AG09309 (cell line): ENCODE measurements at regions not wholly inside any gene's neighbourhood (a gene's known extent, or its start where the extent isn't known, plus 50 kb on each side); places are given as distances from the start of the nearest gene placed in this dataset.

Source experiments
- DNase-seq: peaks from one replicate; pipeline ENCODE4 v3.0.0-alpha.2; 2010; ENCODE audit warnings: low read depth
- H3K4me3 ChIP-seq: 2 replicates; pipeline ENCODE4 v1.5.1; 2011; ENCODE audit warnings: mild to moderate bottlenecking, low read depth, low read length, moderate library complexity; ENCODE audit not compliant: control insufficient read depth
- TF ChIP-seq, protein P1 (sequence below): IDR thresholded peaks from 2 replicates; pipeline ENCODE4 v1.5.1; 2011; ENCODE audit warnings: mild to moderate bottlenecking, low read depth, low read length, inconsistent platforms; ENCODE audit not compliant: insufficient read depth, control insufficient read depth; ENCODE audit errors: missing control alignments

GRCh38 chr20:12702312-12702711, 306.5 kb upstream of the SPTLC3 start:
- no peak overlapping the region for H3K4me3 ChIP-seq
- no peak for DNase-seq
- TF ChIP-seq, protein P1, sequence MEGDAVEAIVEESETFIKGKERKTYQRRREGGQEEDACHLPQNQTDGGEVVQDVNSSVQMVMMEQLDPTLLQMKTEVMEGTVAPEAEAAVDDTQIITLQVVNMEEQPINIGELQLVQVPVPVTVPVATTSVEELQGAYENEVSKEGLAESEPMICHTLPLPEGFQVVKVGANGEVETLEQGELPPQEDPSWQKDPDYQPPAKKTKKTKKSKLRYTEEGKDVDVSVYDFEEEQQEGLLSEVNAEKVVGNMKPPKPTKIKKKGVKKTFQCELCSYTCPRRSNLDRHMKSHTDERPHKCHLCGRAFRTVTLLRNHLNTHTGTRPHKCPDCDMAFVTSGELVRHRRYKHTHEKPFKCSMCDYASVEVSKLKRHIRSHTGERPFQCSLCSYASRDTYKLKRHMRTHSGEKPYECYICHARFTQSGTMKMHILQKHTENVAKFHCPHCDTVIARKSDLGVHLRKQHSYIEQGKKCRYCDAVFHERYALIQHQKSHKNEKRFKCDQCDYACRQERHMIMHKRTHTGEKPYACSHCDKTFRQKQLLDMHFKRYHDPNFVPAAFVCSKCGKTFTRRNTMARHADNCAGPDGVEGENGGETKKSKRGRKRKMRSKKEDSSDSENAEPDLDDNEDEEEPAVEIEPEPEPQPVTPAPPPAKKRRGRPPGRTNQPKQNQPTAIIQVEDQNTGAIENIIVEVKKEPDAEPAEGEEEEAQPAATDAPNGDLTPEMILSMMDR = no peak

- no peak overlapping the region for H3K4me3 ChIP-seq
- TF ChIP-seq, protein P1 = no peak
- no peak for DNase-seq
These were observed 293.4 kb upstream of the SPTLC3 start for GRCh38 chr20:12715371-12715770.

DNA sequence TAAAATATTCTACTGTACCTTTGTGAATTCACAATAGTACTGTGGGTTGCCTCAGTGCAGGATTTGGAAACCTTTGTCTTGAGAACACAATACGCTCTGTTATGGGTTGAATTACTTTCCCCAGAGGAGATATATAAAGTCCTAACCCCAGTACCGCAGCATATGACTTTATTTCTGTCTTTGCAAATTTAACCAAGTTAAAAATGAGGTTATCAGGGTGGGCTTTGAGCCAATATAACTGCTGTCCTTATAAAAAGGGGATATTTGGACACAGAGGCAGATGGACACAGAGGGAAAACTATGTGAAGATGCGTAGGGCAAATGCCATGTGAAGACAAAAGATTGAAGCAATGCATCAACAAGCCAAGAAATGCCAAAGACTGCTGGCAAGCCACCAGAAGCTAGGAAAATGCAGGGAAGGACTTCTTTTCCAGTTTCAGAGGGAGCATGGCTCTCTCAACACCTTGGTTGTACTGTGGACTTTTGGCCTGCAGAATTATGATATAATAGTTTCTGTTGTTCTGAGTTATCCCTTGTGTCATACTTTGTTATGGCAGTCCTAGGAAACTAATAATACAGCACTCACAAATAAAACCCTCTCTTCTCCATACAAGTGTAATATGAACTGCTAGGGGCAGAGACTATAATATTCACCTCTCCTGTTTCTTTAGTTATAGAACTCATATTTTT, 292.6 kb upstream of the SPTLC3 start:
- no peak for DNase-seq
- TF ChIP-seq, protein P1 = no peak
- no peak overlapping the region for H3K4me3 ChIP-seq

- DNase-seq = no peak
- no peak overlapping the region for H3K4me3 ChIP-seq
- TF ChIP-seq, protein P1 = no peak
These were observed 291.7 kb upstream of the SPTLC3 start for GRCh38 chr20:12717061-12717460.

GRCh38 chr20:12718619-12719018, 290.2 kb upstream of the SPTLC3 start:
- TF ChIP-seq, protein P1 = no peak
- no peak for DNase-seq
- no peak overlapping the region for H3K4me3 ChIP-seq

DNA sequence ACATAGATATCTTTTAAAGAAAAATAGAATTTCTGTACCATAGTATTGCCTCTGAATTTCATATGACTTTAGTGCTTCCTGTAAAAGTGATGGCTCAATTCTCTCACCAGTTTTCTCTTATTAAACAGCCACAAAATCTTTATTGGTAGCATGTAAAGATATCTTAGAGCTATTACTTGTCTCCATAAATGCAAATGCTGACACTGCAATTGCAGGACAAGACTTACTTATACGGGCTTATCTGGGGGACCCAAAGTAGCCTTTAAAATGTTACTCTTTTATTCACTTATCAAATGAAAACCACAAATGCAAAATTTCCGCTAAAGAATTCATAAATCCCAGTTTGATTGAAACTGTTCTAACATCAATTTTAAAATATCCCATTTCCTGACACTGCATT, 287.1 kb upstream of the SPTLC3 start:
- no peak overlapping the region for H3K4me3 ChIP-seq
- DNase-seq = no peak
- TF ChIP-seq, protein P1 = no peak

DNA sequence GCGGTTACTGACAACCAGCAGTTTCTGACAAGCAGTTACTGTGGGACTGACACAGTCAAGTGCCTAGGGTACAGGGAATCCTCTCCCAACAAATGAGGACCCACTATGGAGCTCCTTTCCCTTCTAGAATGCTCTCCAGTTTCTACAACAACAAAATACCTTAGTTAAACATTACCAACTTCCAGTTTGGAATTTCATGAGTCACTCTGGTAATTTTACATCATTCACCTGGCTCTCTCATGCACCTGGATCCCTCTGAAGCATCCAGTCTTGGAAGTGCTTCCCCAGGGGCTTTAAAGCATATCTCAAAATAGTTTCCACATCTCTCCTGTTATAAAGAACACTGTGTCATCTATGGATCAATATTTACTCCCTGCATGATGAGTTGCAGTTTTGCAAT, 286.7 kb upstream of the SPTLC3 start:
- DNase-seq = no peak
- no peak overlapping the region for H3K4me3 ChIP-seq
- TF ChIP-seq, protein P1 = no peak
